HUES6 (cell line): ENCODE measurements at regions not wholly inside any gene's neighbourhood (a gene's known extent, or its start where the extent isn't known, plus 50 kb on each side); places are given as distances from the start of the nearest gene placed in this dataset.

Experiments used
- H3K27ac ChIP-seq: 2 replicates; pipeline ENCODE4 v1.7.0; 2013; ENCODE audit warnings: low read depth, mild to moderate bottlenecking, low read length, inconsistent platforms
- H3K27me3 ChIP-seq: 2 replicates; pipeline ENCODE4 v1.6.1; 2013; ENCODE audit warnings: low read length; ENCODE audit not compliant: control insufficient read depth, insufficient read depth
- H3K36me3 ChIP-seq: 2 replicates; pipeline ENCODE4 v1.6.1; 2013; ENCODE audit warnings: low read length; ENCODE audit not compliant: control insufficient read depth, insufficient read depth
- H3K4me1 ChIP-seq: 2 replicates; pipeline ENCODE4 v1.6.1; 2013; ENCODE audit warnings: low read length; ENCODE audit not compliant: control insufficient read depth, insufficient read depth
- H3K4me3 ChIP-seq: 2 replicates; pipeline ENCODE4 v1.5.1; 2013; ENCODE audit warnings: low read depth, low read length
- H3K9ac ChIP-seq: one replicate; pipeline ENCODE4 v1.6.1; 2013; ENCODE audit warnings: mild to moderate bottlenecking, low read length
- H3K9me3 ChIP-seq: 2 replicates; pipeline ENCODE4 v1.6.1; 2013; ENCODE audit warnings: low read depth, low read length; ENCODE audit not compliant: control insufficient read depth, insufficient read depth

- H3K4me1 ChIP-seq, result no peaks in the 10 kb centered on the region
- H3K27ac ChIP-seq, result no peak overlapping the region
- no peak overlapping the region for H3K4me3 ChIP-seq
- H3K9me3 ChIP-seq, result no peaks in the 10 kb centered on the region
- no peak overlapping the region for H3K9ac ChIP-seq
- H3K27me3 ChIP-seq, result no peaks in the 10 kb centered on the region
- no peaks in the 10 kb centered on the region for H3K36me3 ChIP-seq
Observed at GRCh38 chr6:150683320-150683719, 83.6 kb downstream of the PLEKHG1 start.

- Histone ChIP-seq H3K4me3 (no peak overlapping the region), H3K27me3 (no peaks in the 10 kb centered on the region), H3K9ac (no peak overlapping the region), H3K36me3 (no peaks in the 10 kb centered on the region), H3K27ac (no peak overlapping the region), H3K4me1 (no peaks in the 10 kb centered on the region), H3K9me3 (no peaks in the 10 kb centered on the region)
Observed at GRCh38 chr6:150684161-150684560, 84.5 kb downstream of the PLEKHG1 start.

GRCh38 chr6:150684714-150685459, 85.2 kb downstream of the PLEKHG1 start:
- Histone ChIP-seq H3K9ac (no peak overlapping the region), H3K36me3 (no peaks in the 10 kb centered on the region), H3K9me3 (no peaks in the 10 kb centered on the region), H3K27ac (no peak overlapping the region), H3K27me3 (no peaks in the 10 kb centered on the region), H3K4me3 (no peak overlapping the region), H3K4me1 (no peaks in the 10 kb centered on the region)

- Histone ChIP-seq H3K27me3 (no peaks in the 10 kb centered on the region), H3K9me3 (no peaks in the 10 kb centered on the region), H3K36me3 (no peaks in the 10 kb centered on the region), H3K27ac (no peak overlapping the region), H3K4me1 (no peaks in the 10 kb centered on the region), H3K4me3 (no peak overlapping the region), H3K9ac (no peak overlapping the region)
Observed at GRCh38 chr6:150685860-150686259, 86.2 kb downstream of the PLEKHG1 start.

- Histone ChIP-seq H3K27ac (no peak overlapping the region), H3K9ac (no peak overlapping the region), H3K4me1 (no peaks in the 10 kb centered on the region), H3K4me3 (no peak overlapping the region), H3K9me3 (no peaks in the 10 kb centered on the region), H3K27me3 (no peaks in the 10 kb centered on the region), H3K36me3 (no peaks in the 10 kb centered on the region)
Observed at GRCh38 chr6:150686566-150686965, 86.9 kb downstream of the PLEKHG1 start.

GRCh38 chr6:150687508-150687907, 87.8 kb downstream of the PLEKHG1 start:
- no peaks in the 10 kb centered on the region for H3K4me1 ChIP-seq
- no peak overlapping the region for H3K27ac ChIP-seq
- H3K9ac ChIP-seq, result no peak overlapping the region

GRCh38 chr6:150689900-150690590, 90.4 kb downstream of the PLEKHG1 start:
- no peak overlapping the region for H3K27ac ChIP-seq
- H3K9me3 ChIP-seq, result no peaks in the 10 kb centered on the region
- no peaks in the 10 kb centered on the region for H3K36me3 ChIP-seq
- H3K27me3 ChIP-seq, result no peaks in the 10 kb centered on the region
- H3K4me1 ChIP-seq, result no peaks in the 10 kb centered on the region
- H3K4me3 ChIP-seq, result no peak overlapping the region
- H3K9ac ChIP-seq, result no peak overlapping the region

More at GRCh38 chr6:150687508-150687907, 87.8 kb downstream of the PLEKHG1 start:
- Histone ChIP-seq H3K36me3 (no peaks in the 10 kb centered on the region), H3K9me3 (no peaks in the 10 kb centered on the region), H3K4me3 (no peak overlapping the region), H3K27me3 (no peaks in the 10 kb centered on the region)

- Histone ChIP-seq H3K36me3 (no peaks in the 10 kb centered on the region), H3K27me3 (no peaks in the 10 kb centered on the region), H3K9ac (no peak overlapping the region), H3K27ac (no peak overlapping the region), H3K4me1 (no peaks in the 10 kb centered on the region), H3K9me3 (no peaks in the 10 kb centered on the region), H3K4me3 (no peak overlapping the region)
Observed at GRCh38 chr6:150690681-150691080, 91.0 kb downstream of the PLEKHG1 start.

GRCh38 chr6:150691463-150691862, 91.8 kb downstream of the PLEKHG1 start:
- Histone ChIP-seq H3K4me3 (no peak overlapping the region), H3K36me3 (no peaks in the 10 kb centered on the region), H3K27ac (no peak overlapping the region), H3K4me1 (no peaks in the 10 kb centered on the region), H3K9ac (no peak overlapping the region), H3K27me3 (no peaks in the 10 kb centered on the region), H3K9me3 (no peaks in the 10 kb centered on the region)

- Histone ChIP-seq H3K36me3 (no peaks in the 10 kb centered on the region), H3K4me1 (no peaks in the 10 kb centered on the region), H3K9me3 (no peaks in the 10 kb centered on the region), H3K27me3 (no peaks in the 10 kb centered on the region), H3K4me3 (no peak overlapping the region), H3K9ac (no peak overlapping the region), H3K27ac (no peak overlapping the region)
Observed at GRCh38 chr6:150692604-150693003, 92.9 kb downstream of the PLEKHG1 start.

GRCh38 chr6:150694889-150695288, 95.2 kb downstream of the PLEKHG1 start:
- Histone ChIP-seq H3K27ac (no peak overlapping the region), H3K4me1 (no peaks in the 10 kb centered on the region)

More at GRCh38 chr6:150694889-150695288, 95.2 kb downstream of the PLEKHG1 start:
- Histone ChIP-seq H3K9ac (no peak overlapping the region), H3K9me3 (no peaks in the 10 kb centered on the region), H3K36me3 (no peaks in the 10 kb centered on the region), H3K4me3 (no peak overlapping the region), H3K27me3 (no peaks in the 10 kb centered on the region)
